Bone marrow (tissue), 2 donors: ENCODE measurements at regions not wholly inside any gene's neighbourhood (a gene's known extent, or its start where the extent isn't known, plus 50 kb on each side); places are given as distances from the start of the nearest gene placed in this dataset.

ENCODE experiments used
- DNase-seq, 2 donors: peaks; one replicate each; lab custom pipeline; 2025; lab: John Stamatoyannopoulos, UW

DNA sequence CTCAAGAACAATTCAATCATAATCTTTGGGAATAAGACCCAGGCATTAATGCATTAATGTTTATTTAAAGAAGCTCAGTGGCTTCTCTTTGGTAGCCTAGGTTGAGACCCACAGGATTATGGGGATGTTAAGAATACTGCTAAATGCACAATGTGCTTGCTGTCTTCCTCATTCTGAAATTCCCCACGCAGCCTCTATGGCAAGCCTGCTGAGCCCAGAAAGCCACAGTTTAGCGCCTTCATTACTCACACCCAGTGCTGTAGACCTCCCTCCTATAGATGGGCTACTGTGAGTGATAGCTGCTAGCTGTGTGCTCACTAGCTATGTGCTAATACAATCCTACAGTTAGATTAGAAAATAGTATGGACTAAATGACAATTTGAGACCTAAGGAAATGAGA, 90.6 kb downstream of the TNFSF13B start:
- DNase-seq: no peak

DNA sequence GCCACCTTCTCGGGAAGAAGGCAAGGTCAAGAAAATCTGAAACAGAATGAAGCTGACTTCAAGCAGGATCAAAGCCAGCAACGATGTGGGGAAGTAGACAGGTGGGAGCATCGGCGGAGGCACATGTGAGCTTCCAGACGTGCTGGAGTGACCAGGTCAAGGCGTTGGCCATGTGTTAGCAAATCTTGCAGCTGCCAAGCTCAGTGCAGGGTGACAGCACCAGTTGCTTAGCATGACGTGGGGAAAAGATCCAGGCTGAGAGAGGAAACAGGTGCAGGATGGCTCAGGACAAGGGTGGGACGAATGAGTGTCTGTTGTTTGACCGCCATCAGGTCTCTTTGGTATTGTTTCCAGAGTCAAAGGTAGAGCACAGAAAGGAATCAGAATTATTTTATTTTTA, 92.3 kb downstream of the TNFSF13B start:
- no peak for DNase-seq

DNA sequence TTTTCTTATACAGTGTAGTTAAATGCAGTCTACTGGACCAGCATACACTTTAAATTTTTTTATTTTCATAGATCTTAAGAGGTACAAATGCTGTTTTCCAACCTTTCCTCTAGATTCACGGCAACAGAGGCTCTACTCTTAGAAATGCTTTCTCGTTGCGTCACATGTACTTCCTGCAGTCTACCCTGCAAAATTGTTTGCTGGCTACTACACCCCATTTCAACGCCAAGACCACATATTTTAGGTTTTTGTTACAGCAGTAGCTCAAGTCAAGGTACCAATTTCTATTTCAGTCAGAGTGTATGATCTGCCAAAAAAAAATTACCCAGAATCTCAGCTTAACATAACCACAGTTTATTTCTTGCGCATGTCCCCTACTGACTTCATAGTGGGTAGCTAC, 94.1 kb downstream of the TNFSF13B start:
- no peak for DNase-seq

DNA sequence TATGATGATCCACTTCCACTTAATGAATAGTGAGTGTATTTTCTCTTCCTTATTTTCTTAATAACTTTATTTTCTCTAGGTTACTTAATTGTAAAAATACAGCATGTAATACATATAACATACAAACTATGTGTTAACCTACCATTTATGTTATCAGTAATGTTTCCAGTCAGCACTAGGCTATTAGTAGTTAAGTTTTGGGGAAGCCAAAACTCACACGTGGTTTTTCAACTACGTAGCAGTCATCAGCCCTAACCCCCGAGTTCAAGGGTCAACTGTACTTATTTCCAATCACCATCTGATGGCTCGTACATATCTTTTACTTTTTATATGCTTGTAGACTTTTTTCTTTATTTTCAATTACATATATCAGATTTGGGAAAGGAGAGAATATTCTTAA, 95.7 kb downstream of the TNFSF13B start:
- DNase-seq: no peak

DNA sequence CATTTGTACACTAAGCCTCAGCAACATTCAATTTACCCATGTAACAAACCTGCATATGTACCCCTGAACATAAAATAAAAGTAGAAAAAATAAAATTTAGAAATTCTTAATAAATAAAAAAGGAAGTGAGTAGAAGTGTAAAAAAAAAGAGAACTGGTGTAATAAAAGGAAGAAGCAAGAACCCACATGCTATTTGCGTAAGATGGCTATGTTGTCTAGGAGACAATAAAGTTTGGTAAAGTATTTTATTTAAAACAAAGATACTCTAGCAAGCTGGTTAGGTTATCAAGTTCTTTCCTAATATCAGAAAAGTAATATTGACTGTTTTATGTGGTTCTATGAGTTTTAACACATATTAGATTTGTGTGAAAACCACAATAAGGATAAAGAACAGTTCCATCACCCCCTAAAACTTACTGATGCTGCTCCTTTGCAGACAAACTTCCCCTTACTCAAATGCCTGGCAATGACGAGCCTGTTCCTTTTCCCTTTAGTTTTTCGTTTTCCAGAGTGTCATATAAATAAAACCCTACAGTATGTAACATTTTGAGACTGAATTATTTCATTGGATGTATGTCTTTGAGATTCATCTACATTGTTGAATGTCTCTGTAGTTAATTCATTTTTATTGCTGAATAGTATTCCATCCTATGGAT, 98.9 kb downstream of the TNFSF13B start:
- peak in 1 of 2 donors; percentile 20 for DNase-seq

DNA sequence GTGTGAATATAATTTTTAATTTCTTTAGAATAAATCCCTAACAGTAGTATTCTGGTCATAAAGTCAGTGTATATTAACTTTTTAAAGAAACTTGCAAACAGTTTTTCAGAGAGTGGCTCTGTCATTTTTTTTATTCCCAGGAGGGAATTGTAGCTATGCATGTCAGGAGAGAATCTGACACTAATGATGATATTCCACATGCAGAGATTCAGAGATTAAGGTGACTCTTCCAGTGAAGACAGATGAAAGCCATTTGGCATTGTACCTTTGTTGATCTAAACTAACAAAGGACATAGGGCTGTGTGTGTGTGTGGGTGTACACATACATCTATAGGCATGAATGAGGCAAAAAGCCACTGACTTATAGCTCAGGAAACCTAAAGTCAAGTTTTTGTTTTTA, 99.9 kb downstream of the TNFSF13B start:
- DNase-seq: no peak

DNA sequence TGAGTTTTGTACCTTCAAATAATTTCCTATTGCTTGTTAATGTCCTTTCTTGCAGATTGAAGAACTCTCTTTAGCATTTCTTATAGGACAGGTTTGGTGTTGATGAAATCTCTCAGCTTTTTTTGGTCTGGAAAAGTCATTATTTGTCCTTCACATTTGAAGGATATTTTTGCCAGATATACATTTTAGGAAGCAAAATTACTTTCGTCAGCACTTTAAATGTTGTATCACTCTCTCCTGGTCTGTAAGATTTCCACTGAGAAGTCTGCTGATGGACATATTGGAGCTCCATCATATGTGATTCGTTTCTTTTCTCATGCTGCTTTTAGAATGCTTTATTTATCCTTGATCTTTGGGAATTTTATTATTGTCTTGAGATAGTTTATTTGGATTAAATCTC, 105.5 kb downstream of the TNFSF13B start:
- DNase-seq: no peak

DNA sequence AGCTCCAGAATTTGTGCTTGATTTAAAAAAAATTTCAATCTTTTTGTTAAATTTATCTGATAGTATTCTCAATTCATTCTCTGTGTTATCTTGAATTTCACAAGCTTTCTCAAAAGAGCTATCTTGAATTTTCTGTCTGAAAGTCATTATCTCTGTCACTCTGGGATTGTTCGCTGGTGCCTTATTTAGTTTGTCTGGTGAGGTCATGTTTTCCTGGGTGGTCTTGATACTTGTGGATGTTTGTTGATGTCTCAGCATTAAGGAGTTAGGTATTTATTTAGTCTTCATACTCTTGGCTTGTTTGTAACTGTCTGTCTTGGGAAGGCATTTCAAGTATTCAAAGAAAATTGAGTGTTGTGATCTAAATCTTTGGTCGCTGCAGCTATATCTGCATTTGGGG, 106.3 kb downstream of the TNFSF13B start:
- no peak for DNase-seq

DNA sequence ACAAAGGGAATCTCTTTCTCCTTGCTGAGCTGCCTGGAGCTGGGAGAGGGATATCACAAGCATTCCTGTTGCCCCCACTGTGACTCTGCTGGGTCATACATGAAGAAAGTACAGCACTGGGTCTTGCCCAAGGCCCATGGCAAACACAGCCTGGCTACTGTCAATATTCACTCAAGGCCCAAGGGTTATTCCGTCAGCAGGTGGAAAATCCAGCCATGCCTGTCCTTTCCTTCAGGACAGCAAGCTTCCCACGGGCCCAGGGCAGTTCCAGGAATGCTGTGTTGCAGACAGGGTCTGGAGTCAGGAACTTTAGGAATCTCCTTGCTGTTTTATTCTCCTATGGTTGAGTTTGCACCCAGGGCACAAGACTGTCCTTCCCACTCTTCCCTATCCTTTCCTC, 106.8 kb downstream of the TNFSF13B start:
- DNase-seq: no peak

DNA sequence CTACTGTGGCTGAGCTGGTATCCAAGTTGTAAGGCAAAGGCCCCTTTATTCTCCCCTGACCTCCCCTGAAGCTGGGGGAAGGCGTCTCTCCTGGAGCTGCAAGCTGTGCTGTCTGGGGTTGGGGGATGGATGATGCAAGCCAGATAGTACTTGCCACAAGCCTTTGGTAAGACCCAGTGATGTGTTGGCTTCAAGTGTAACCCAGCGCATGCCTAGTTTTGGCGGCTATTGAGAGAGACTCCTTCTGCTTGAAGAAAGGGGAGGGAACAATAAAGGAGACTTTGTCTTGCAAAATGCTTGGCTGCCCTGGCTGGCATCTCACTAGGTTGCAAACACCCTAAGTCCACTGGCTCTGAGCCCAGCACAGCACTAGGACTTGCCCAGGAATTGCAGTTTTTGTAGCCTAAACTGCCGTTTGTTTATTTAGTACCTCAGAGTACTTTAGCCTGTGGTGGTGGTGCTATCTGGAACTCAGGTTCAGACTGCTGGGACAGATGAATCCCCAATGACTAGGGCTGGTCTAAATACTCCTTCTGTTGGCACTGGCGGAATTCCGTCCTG, 108.2 kb downstream of the TNFSF13B start:
- no peak for DNase-seq

DNA sequence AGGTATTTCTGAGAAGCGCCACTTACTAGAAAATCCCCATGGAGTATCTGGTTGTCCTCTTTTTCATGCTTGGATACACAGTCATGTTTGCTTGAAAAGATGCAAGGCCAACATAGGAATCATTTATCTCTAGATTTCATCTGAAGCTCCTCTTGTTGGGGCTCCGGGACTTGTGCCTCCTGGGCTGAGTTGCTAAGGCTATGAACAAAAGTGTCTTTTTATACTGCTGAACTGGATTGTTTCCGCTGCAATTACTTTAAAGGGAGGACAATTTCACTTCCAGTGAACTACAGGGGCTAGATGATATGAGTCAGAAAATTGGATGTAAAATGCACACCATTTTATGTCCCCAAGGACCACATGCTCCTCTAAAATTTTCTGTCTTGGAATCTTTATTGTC, 114.1 kb downstream of the TNFSF13B start:
- DNase-seq: no peak

DNA sequence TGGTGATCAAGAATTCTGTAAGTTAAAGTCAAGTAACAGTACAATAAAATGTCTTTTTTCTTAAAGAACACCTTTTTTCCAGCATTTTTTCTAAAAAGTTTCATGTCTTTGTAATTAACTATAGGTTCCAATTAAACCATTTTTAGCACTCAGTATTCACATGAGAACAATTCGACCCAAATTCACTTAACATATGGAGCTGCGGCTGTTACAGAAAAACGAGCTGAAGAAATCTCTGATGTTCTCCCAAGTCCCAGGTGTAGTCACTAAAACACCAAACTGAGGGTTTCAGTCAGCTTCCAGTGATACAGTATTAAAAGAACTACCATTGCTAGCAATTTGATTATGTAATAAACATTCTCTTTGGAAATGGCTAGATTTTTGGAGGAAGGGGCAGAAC, 117.6 kb downstream of the TNFSF13B start:
- no peak for DNase-seq

DNA sequence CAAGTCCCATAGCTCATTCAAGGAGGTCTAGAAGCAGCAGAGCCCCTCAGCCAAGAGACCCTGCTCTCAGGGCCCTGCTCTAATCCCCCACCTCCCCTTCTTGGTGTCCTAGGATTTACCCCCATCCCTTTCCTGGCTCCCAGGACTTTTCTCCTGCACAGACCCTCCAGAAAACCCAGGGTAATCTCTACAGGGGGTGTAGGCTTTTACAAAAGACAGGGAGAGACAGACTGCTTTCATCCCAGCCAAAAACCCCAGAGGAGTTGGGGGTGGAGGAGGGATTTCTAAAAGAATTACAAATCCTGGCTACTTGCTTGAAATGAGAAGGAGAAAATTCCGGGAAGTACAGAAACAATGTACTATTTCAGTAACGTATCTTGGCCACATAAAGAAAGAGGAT, 133.3 kb downstream of the TNFSF13B start:
- no peak for DNase-seq

DNA sequence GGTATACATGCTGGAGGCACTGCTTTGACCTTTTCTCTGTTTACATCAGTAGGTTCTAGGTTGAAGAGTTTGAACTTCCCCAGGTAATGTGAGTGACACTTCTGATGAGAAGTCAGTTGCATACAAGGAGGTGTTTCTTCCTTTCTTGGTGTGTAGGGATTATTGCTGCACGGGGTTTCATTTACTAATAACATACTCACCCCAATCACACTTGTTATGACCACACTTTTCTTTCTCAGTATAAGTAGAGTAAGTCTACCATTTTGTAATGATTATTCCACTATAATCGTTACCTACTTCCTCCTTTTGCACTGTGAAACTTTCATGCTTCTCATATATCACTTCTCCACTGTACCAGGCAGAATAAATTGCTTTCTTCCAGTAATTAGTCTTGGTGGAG, 138.0 kb downstream of the TNFSF13B start:
- no peak for DNase-seq

DNA sequence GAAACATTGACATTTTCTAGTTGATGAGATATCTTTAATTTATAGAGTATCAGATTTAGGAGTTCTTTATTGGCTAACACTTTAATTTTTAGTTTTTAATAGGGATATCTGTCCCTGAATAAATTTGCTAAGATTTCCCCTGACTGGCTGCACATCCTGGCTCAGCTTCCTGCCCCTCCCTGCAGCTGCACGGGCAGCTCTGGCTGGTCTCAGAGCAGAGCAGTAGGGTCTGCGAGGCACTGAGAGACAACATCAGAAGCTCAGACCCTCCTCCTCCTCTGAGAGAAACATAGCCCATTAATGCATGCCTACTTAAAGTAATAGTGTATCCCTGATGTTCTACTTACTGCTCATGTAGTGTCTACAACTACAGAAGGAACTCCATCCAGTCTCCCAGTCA, 139.2 kb downstream of the TNFSF13B start:
- DNase-seq: peak in 1 of 2 donors; percentile 14

DNA sequence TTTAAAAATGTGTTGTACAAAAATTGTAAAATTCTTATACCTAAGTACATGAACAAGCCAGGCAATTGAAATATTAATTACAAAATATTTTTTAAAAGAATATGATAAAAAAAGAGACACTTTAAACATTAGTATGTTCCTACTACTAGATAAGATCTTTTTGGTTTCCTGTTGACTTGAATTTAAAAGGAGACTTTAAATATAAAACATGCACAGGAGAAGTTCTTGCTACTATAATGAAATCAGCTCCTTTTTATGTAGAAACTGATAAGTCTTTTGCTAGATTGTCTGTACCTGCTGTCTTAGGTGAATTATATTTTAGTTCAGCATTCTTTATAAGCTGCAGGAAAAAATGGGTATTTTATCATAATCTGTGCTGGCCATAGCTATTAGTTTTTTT, 140.2 kb downstream of the TNFSF13B start:
- peak in 1 of 2 donors; percentile 17 for DNase-seq

DNA sequence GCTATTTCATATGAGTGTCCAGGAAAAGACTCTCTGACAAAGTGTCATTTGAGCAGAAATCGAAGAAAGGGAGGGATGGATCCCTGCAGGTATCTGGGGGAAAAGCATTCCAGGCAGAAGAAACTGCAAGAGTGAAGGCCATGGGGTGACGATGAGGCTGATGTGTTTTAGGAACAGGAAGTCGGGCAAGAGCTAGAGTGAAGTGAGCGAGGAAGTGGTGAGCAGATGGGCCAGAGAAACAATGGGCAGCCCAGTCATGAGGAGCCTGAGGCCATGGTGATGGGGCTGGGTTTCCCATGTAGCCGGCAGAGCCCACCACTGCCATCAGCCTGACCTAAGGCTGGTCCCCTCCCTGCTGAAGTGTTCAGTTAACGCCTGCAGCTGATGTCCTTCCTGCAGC, 150.2 kb downstream of the TNFSF13B start:
- no peak for DNase-seq

DNA sequence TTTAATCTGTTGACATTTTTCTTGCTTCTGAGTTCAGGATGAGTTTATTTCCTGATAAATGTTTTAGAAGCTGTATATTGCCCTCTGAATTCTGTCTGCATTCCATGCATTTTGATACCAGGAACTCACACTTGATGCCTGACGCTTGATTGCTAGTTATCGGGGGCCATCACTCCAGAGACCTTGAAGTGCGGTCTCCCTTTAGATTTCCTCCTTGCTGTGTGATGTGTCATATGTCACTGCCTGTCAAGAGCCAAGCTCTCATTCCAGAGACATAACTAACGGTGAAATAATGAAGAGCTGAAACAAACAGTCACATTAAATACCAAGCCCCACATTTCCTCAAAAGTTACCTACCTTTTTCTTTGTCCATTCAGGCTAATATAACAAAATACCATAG, 155.5 kb downstream of the TNFSF13B start:
- no peak for DNase-seq

DNA sequence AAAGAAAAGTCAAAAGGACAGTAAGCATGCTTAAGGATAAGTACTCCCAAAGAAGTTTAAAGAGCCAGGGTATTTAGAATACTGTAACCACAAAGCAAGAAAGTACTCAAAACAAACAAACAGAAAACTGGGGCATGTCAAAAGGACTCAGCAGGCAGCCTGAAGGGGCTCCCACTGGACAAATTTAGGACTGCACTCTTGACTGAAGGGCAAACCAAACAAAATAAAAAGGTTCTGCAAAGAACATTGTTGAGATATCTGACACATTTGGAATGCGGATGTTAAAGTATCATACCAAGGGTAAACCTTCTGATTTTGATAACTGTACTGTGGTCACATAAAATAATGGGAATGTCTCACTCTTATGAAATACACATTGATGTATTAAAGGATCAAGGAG, 157.4 kb downstream of the TNFSF13B start:
- no peak for DNase-seq

DNA sequence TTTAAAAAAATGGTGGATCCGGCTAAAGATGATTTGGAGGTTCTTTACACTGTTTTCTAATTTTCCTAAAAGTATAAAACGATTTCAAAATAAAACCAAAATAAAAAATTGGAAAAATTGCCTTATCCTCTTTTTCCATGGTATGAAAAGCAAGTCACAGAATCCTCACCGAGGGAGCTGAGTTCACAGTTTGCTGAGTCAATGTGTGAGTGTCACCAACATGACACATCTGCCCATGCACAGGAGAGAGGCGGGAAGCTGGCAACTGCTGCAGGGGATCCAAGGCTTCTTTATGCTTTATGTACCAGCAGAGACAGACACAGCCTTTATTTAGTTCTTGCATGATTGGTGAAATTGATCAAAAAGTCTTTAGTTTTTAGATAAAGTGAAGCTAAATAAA, 157.8 kb downstream of the TNFSF13B start:
- peak in 1 of 2 donors; percentile 16 for DNase-seq

DNA sequence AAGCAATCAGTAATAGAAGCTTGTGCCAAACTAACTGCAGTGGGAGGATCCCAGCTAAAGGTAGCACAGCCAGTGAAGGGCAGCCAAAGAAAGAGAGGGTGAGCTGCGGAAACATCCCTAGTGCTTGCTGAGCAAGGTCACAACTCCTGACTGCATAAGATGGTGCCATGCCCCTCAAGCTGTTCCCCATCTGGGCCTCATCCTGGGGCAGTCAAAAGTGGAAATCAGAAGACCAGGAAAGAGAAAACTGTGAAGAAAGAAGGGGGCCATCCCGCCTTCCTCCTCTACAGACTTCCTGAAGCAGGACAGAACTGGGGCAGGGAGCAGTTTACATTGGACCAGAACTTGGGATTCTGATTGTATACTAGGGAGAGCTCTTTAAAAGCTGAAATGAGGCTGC, 159.2 kb downstream of the TNFSF13B start:
- no peak for DNase-seq

DNA sequence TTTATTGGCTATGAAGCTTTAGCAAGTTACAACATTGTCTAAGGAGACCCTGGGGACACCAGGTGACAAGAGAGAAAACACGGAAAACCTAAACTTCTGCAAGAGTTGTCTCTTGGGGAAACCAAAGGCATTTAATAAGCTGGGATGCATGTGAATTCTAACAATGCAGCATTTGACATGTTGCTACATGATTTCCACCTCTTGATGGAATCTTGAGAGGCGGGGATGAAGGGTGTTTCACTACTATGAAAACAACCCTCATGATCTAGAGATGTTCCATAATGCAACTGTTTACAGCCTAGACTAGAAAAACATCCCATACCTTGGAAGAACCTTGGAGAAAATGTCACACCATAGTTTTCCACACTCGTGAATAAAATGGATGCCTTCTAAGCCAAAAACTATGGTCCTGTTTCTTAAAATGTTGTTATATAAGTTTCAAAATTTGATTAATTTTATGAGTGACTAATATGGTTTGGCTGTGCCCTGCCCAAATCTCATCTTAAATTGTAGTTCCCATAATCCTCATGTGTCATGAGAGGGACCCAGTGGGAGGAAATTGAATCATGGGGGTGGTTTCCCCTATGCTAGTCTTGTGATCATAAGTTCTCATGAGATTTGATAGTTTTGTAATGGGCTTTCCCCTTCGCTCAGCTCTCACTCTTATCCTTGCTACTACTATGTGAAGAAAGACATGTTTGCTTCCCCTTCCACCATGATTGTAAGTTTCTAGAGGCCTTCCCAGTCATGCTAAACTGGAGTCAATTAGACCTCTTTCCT, 164.6 kb downstream of the TNFSF13B start:
- no peak for DNase-seq

DNA sequence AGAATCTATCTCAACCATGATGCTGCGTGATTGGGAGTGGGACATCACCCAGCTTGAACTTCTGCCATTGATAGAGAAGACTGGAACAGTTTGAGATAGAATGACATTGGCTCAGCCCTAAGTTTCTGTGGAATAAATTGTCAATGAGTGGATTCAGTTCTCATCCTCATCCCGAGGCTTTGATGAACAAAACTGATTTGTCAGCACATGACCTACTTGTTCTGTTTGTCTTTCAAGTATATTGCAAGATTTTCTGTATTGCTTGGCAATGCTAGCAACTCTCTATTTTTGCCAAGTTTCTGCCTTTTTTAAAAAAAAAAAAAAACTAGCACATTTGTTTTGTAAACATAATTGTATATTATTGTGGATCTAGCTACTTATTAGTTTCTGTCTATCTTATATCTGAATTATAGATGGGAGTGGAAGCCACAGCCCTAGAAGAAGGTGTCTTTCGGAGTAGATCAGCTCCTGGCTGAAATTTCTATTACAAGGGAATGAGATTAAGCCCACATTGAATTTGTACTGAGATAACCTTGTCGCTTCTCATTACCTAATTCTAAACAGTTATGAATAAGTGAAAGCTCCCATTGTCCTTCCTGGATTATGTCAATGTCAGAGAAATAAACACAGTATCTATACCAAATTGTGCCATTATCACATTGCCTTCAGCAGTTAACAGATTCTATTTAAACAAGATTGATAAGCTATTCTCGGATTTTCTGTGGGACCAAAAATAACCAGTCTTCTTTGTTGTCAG, 166.1 kb downstream of the TNFSF13B start:
- no peak for DNase-seq
